Left lung (tissue), 4 donors: ENCODE measurements at regions not wholly inside any gene's neighbourhood (a gene's known extent, or its start where the extent isn't known, plus 50 kb on each side); places are given as distances from the start of the nearest gene placed in this dataset.

Experiments used
- ATAC-seq: fragments of 200-7000 bp; cut with Tn5 transposase; one replicate; pipeline ENCODE4 v1.9.1; 2020; ENCODE audit warnings: moderate library complexity
- DNase-seq, 4 donors: peaks; one replicate each; pipeline ENCODE4 v3.0.0-alpha.2; 2013 to 2020
- H3K27ac ChIP-seq, 2 donors: fragments of 200-600 bp; sonication (generic) in 1 of 2; one replicate each; pipeline versions ENCODE4 v1.5.0 to v1.8.0; 2020 to 2021
- H3K27me3 ChIP-seq, 2 donors: fragments of 200-600 bp; sonication (generic) in 1 of 2; one replicate each; pipeline versions ENCODE4 v1.5.0 to v1.8.0; 2020 to 2021
- H3K36me3 ChIP-seq, 2 donors: fragments of 200-600 bp; sonication (generic) in 1 of 2; one replicate each; pipeline versions ENCODE4 v1.5.0 to v1.8.0; 2020 to 2021
- H3K4me1 ChIP-seq, 2 donors: fragments of 200-600 bp; one replicate each; pipeline ENCODE4 v1.8.0; 2021
- H3K4me3 ChIP-seq, 2 donors: fragments of 200-600 bp; sonication (generic) in 1 of 2; one replicate each; pipeline versions ENCODE4 v1.5.0 to v1.8.0; 2020 to 2021; ENCODE audit warnings: mild to moderate bottlenecking in 1 of 2
- H3K9me3 ChIP-seq, 2 donors: fragments of 200-600 bp; sonication (generic) in 1 of 2; one replicate each; pipeline versions ENCODE4 v1.5.0 to v1.8.0; 2020 to 2021
- CTCF ChIP-seq, 2 donors: fragments of 200-600 bp; sonication (generic) in 1 of 2; IDR thresholded peaks; one replicate each; pipeline versions ENCODE4 v1.5.0 to v1.8.0; 2021; ENCODE audit warnings: antibody characterized with exemption in 2 of 2
- intact Hi-C, 2 donors: fragments of 100-400 bp; cut with DNase I; formaldehyde crosslinking; loops; one replicate each; pipeline versions ENCODE4 v1.11.2 to v1.14.2; 2022
- donor health status: DM: no; HTN: yes; CAD: no.
- donor health status: DM: no; HTN: no; CAD: no.

- no peak overlapping the region for H3K4me3 ChIP-seq
- intact Hi-C loops = no loop called here
- no peaks in the 10 kb centered on the region for H3K4me1 ChIP-seq
- no peaks in the 10 kb centered on the region for H3K9me3 ChIP-seq
- H3K27ac ChIP-seq = no peak overlapping the region
- ATAC-seq (no peak), DNase-seq (no peak)
- no peaks in the 10 kb centered on the region for H3K36me3 ChIP-seq
- no peak for TF ChIP-seq CTCF (IDR thresholded peaks at IDR 0.05)
- H3K27me3 ChIP-seq = no peaks in the 10 kb centered on the region
These were observed 620.3 kb upstream of the PCDH20 start for GRCh38 chr13:62035981-62036380.

GRCh38 chr13:62033934-62034333 is 618.3 kb upstream of the PCDH20 start:
- no peak overlapping the region for H3K27ac ChIP-seq
- no peaks in the 10 kb centered on the region for H3K9me3 ChIP-seq
- intact Hi-C loops = no loop called here
- H3K36me3 ChIP-seq = no peaks in the 10 kb centered on the region
- H3K4me1 ChIP-seq = no peaks in the 10 kb centered on the region
- ATAC-seq (no peak), DNase-seq (peak in 2 of 4 donors; percentile 6 to 23)
- no peaks in the 10 kb centered on the region for H3K27me3 ChIP-seq
- TF ChIP-seq CTCF (IDR thresholded peaks at IDR 0.05) = no peak
- H3K4me3 ChIP-seq = no peak overlapping the region

DNA sequence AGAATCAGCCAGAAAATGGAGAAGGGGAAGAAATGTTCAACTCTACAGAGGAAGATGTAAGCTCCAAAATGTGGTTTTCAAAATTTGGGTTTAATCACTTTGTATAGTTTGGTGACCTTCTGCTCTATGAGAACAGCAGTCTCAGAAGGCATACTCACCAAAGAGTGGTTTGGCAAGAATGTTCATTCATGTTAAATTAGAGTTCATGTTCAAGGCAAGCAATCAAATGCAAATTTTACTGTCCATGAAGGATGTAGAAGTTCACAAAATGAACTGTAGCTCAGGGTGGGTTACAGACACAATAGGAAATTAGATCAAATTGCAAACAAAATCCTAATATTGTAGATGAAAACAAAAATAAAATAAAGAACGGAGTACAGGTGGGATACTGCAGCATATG is 606.7 kb upstream of the PCDH20 start:
- no peak for DNase-seq
- intact Hi-C loops = no loop called here
- no peak for TF ChIP-seq CTCF (IDR thresholded peaks at IDR 0.05)
- ATAC-seq = no peak
- Histone ChIP-seq H3K4me1 (no peaks in the 10 kb centered on the region), H3K36me3 (no peaks in the 10 kb centered on the region), H3K9me3 (no peaks in the 10 kb centered on the region), H3K27me3 (no peaks in the 10 kb centered on the region), H3K27ac (no peak overlapping the region), H3K4me3 (no peak overlapping the region)

GRCh38 chr13:62019858-62020257 is 604.2 kb upstream of the PCDH20 start:
- Histone ChIP-seq H3K4me1 (no peaks in the 10 kb centered on the region), H3K27ac (no peak overlapping the region), H3K4me3 (no peak overlapping the region), H3K27me3 (no peaks in the 10 kb centered on the region), H3K9me3 (no peaks in the 10 kb centered on the region), H3K36me3 (no peaks in the 10 kb centered on the region)
- intact Hi-C loops = no loop called here
- TF ChIP-seq CTCF (IDR thresholded peaks at IDR 0.05) = no peak
- no peak for DNase-seq
- no peak for ATAC-seq

- DNase-seq (peak in 2 of 4 donors; percentile 31 to 36), ATAC-seq (no peak)
- no peak for TF ChIP-seq CTCF (IDR thresholded peaks at IDR 0.05)
- Histone ChIP-seq H3K4me3 (no peak overlapping the region), H3K36me3 (no peaks in the 10 kb centered on the region), H3K9me3 (no peaks in the 10 kb centered on the region), H3K27ac (no peak overlapping the region), H3K4me1 (no peaks in the 10 kb centered on the region), H3K27me3 (no peaks in the 10 kb centered on the region)
- intact Hi-C loops = no loop called here
These were observed 598.6 kb upstream of the PCDH20 start for GRCh38 chr13:62014299-62014698.
